ENCODE measurements at regions not wholly inside any gene's neighbourhood (a gene's known extent, or its start where the extent isn't known, plus 50 kb on each side); places are given as distances from the start of the nearest gene placed in this dataset.

DNA sequence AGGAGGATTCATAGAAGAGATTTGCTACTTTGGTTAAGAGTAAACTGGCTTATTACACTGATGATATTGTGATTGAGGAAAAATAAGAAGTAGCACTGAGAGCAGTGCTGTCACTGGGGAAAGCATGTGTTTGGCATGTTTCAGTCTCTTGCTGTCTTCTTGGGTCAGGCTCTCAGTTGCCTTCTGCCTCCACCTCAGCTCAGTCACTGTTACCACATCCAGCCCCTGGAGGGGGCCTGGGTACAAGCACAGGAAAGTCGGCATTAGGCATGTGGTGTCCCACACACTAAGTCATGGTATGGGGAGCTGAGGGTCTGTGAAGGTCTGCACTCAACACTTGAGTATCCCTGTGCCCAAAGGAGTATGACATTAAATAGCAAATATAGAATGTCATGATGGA lies 958.3 kb upstream of the CDH9 start:
- H3K27me3 Mint-ChIP-seq (ENCODE audit: insufficient read depth, low read depth, poor library complexity), result no peaks in the 10 kb centered on the region
- Histone ChIP-seq H3K36me3 (ENCODE audit: insufficient read depth) (no peaks in the 10 kb centered on the region), H3K4me2 (no peak overlapping the region), H2AFZ (no peak overlapping the region), H3K9me2 (ENCODE audit: insufficient read depth) (peaks cover 3% of the 10 kb centered on the region; the same call in 1 of the 2 replicates), H3F3A (replicated peaks; ENCODE audit: low read depth) (no peaks in the 10 kb centered on the region), H3K27me3 (ENCODE audit: insufficient read depth) (no peaks in the 10 kb centered on the region), H3K4me1 (ENCODE audit: insufficient read depth) (no peaks in the 10 kb centered on the region), H3K79me2 (replicated peaks; ENCODE audit: insufficient read depth) (no peaks in the 10 kb centered on the region), H4K20me1 (replicated peaks; ENCODE audit: insufficient read depth) (no peaks in the 10 kb centered on the region), H3K4me3 (no peak overlapping the region), H3K27ac (ENCODE audit: low read depth) (no peak overlapping the region)
- no peak; the same call in 2 of the 3 replicates for ATAC-seq
- no peak for TF ChIP-seq ZNF114 (CRISPR knock-in tag; IDR thresholded peaks at IDR 0.05)
- TF ChIP-seq, protein P1, sequence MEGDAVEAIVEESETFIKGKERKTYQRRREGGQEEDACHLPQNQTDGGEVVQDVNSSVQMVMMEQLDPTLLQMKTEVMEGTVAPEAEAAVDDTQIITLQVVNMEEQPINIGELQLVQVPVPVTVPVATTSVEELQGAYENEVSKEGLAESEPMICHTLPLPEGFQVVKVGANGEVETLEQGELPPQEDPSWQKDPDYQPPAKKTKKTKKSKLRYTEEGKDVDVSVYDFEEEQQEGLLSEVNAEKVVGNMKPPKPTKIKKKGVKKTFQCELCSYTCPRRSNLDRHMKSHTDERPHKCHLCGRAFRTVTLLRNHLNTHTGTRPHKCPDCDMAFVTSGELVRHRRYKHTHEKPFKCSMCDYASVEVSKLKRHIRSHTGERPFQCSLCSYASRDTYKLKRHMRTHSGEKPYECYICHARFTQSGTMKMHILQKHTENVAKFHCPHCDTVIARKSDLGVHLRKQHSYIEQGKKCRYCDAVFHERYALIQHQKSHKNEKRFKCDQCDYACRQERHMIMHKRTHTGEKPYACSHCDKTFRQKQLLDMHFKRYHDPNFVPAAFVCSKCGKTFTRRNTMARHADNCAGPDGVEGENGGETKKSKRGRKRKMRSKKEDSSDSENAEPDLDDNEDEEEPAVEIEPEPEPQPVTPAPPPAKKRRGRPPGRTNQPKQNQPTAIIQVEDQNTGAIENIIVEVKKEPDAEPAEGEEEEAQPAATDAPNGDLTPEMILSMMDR (conservative IDR thresholded peaks at IDR 0.05; ENCODE audit: low read depth in 2 of 2), result 0 out of 4 replicates have a peak, but pooled peaks of 1 of the 2 experiments have one; percentile 16
- H3K27ac Mint-ChIP-seq, result no peak overlapping the region
- no peaks in the 10 kb centered on the region for H3K4me1 Mint-ChIP-seq
- peaks cover under 1% of the 10 kb centered on the region; the same call in 1 of the 3 replicates for H3K9me3 Mint-ChIP-seq
- no peaks in the 10 kb centered on the region for H3K36me3 Mint-ChIP-seq (ENCODE audit: low read depth)
- DNase-seq (ENCODE audit: low spot score), result no peak
- H3K4me3 Mint-ChIP-seq, result no peak overlapping the region

DNA sequence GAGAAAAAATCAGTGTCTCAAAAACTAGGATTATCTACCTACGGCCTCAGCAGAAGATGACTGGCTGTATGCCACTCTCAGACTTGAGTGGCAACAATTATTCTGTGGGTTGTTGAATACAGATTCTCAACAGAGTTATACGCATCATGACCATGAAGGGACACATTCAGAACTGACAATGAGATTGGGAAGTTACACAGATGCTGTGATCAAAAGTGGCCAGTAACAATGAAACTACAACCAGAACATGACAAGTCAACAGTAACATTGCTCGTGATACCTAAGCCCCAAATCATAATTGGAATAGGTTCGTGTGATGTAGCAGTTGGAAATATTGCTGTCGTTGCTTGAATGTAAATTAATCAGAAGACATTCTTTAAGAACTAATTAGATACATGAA lies 957.5 kb upstream of the CDH9 start:
- Mint-ChIP-seq H3K27ac (no peak overlapping the region), H3K4me1 (no peaks in the 10 kb centered on the region), H3K27me3 (ENCODE audit: insufficient read depth, low read depth, poor library complexity) (no peaks in the 10 kb centered on the region), H3K9me3 (no peaks in the 10 kb centered on the region), H3K4me3 (no peak overlapping the region), H3K36me3 (ENCODE audit: low read depth) (no peaks in the 10 kb centered on the region)
- Histone ChIP-seq H3K36me3 (ENCODE audit: insufficient read depth) (no peaks in the 10 kb centered on the region), H3K27ac (ENCODE audit: low read depth) (no peak overlapping the region), H4K20me1 (replicated peaks; ENCODE audit: insufficient read depth) (no peaks in the 10 kb centered on the region), H3K4me1 (ENCODE audit: insufficient read depth) (no peaks in the 10 kb centered on the region), H3K79me2 (replicated peaks; ENCODE audit: insufficient read depth) (no peaks in the 10 kb centered on the region), H3K9me2 (ENCODE audit: insufficient read depth) (peaks cover 3% of the 10 kb centered on the region; the same call in 1 of the 2 replicates), H3K27me3 (ENCODE audit: insufficient read depth) (no peaks in the 10 kb centered on the region), H2AFZ (no peak overlapping the region), H3K4me2 (no peak overlapping the region), H3K4me3 (no peak overlapping the region), H3F3A (replicated peaks; ENCODE audit: low read depth) (no peaks in the 10 kb centered on the region)
- no peak for DNase-seq (ENCODE audit: low spot score)
- TF ChIP-seq JUNB (IDR thresholded peaks at IDR 0.05; ENCODE audit: unreplicated experiment) (no peak), POLR2AphosphoS5 (IDR thresholded peaks at IDR 0.05; ENCODE audit: low read depth) (no peak), STAT1 (IDR thresholded peaks at IDR 0.05; ENCODE audit: unreplicated experiment) (no peak)
- TF ChIP-seq, protein P1 (conservative IDR thresholded peaks at IDR 0.05; ENCODE audit: low read depth in 2 of 2), result no peak
- TF ChIP-seq, protein P2, sequence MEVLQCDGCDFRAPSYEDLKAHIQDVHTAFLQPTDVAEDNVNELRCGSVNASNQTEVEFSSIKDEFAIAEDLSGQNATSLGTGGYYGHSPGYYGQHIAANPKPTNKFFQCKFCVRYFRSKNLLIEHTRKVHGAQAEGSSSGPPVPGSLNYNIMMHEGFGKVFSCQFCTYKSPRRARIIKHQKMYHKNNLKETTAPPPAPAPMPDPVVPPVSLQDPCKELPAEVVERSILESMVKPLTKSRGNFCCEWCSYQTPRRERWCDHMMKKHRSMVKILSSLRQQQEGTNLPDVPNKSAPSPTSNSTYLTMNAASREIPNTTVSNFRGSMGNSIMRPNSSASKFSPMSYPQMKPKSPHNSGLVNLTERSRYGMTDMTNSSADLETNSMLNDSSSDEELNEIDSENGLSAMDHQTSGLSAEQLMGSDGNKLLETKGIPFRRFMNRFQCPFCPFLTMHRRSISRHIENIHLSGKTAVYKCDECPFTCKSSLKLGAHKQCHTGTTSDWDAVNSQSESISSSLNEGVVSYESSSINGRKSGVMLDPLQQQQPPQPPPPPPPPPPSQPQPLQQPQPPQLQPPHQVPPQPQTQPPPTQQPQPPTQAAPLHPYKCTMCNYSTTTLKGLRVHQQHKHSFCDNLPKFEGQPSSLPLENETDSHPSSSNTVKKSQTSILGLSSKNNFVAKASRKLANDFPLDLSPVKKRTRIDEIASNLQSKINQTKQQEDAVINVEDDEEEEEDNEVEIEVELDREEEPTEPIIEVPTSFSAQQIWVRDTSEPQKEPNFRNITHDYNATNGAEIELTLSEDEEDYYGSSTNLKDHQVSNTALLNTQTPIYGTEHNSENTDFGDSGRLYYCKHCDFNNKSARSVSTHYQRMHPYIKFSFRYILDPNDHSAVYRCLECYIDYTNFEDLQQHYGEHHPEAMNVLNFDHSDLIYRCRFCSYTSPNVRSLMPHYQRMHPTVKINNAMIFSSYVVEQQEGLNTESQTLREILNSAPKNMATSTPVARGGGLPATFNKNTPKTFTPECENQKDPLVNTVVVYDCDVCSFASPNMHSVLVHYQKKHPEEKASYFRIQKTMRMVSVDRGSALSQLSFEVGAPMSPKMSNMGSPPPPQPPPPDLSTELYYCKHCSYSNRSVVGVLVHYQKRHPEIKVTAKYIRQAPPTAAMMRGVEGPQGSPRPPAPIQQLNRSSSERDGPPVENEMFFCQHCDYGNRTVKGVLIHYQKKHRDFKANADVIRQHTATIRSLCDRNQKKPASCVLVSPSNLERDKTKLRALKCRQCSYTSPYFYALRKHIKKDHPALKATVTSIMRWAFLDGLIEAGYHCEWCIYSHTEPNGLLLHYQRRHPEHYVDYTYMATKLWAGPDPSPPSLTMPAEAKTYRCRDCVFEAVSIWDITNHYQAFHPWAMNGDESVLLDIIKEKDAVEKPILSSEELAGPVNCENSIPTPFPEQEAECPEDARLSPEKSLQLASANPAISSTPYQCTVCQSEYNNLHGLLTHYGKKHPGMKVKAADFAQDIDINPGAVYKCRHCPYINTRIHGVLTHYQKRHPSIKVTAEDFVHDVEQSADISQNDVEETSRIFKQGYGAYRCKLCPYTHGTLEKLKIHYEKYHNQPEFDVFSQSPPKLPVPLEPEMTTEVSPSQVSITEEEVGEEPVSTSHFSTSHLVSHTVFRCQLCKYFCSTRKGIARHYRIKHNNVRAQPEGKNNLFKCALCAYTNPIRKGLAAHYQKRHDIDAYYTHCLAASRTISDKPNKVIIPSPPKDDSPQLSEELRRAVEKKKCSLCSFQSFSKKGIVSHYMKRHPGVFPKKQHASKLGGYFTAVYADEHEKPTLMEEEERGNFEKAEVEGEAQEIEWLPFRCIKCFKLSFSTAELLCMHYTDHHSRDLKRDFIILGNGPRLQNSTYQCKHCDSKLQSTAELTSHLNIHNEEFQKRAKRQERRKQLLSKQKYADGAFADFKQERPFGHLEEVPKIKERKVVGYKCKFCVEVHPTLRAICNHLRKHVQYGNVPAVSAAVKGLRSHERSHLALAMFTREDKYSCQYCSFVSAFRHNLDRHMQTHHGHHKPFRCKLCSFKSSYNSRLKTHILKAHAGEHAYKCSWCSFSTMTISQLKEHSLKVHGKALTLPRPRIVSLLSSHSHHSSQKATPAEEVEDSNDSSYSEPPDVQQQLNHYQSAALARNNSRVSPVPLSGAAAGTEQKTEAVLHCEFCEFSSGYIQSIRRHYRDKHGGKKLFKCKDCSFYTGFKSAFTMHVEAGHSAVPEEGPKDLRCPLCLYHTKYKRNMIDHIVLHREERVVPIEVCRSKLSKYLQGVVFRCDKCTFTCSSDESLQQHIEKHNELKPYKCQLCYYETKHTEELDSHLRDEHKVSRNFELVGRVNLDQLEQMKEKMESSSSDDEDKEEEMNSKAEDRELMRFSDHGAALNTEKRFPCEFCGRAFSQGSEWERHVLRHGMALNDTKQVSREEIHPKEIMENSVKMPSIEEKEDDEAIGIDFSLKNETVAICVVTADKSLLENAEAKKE (CRISPR knock-in tag; IDR thresholded peaks at IDR 0.05), result no peak
- ATAC-seq, result no peak

Data from GM23338 (cell line).